HG02588 (cell line): ENCODE measurements at regions not wholly inside any gene's neighbourhood (a gene's known extent, or its start where the extent isn't known, plus 50 kb on each side); places are given as distances from the start of the nearest gene placed in this dataset.

Experiments used
- ATAC-seq: cut with Tn5 transposase; IDR thresholded peaks from one replicate; pipeline ENCODE4 v1.9.1; 2021; ENCODE audit warnings: mild to moderate bottlenecking, moderate library complexity; ENCODE audit not compliant: unreplicated experiment

DNA sequence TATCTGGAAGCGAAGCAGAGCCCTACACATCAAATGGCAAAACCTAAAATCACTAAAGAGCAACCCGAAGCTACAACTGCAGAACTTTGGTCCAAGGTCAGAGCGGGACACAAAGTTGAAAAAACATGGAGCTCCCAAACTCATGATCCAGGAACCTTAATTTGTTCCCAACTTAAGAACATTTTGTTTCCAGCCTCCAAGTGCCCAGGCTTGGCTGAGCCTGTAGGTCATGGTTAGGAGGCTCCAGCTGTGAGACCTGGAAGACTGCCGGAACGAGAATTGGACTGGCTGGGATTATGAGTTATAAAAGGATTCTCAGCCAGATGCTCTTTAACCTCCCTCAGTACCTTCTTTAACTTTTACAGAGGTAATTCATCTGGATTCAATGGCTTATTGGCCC lies 349.1 kb upstream of the DDX53 start:
- no peak for ATAC-seq

DNA sequence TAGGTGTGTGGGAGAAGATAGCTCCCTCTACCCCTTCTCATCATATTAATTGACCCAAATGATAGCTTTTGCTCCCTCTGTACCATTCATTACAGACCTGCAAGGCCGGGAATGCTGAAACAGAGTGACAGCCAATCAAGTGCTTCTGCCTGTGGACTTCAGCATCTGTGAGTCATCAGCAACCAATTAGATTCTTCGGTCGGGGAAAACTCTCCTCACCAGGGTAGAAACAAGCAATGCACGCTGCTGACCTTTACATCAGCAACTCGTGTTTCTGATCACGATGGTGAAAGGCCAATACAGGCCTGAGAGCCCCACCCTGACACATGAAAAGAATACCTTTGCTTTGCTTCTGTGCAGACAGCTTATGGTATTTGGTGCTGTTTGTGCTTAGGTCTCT lies 347.2 kb upstream of the DDX53 start:
- no peak for ATAC-seq

- ATAC-seq = no peak
Measured at GRCh38 chrX:22660756-22661155, 339.0 kb upstream of the DDX53 start.

DNA sequence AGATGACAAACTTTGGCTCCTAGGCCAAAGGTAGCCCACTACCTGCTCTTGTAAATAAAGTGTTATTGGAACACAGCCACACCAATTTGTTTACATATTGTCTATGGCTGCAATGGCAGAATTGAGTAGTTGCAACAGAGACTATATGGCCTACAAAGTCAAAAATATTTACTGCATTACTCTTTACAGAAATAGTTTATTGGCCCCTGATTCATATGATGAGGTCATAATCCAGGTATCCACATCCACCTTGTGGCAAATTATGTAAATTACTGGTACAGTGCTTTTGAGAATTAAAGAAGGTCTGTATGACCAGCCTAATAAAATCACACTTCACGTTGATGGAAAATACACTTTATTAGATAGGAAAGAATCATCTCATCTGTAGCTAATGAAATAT lies 337.0 kb upstream of the DDX53 start:
- no peak for ATAC-seq

DNA sequence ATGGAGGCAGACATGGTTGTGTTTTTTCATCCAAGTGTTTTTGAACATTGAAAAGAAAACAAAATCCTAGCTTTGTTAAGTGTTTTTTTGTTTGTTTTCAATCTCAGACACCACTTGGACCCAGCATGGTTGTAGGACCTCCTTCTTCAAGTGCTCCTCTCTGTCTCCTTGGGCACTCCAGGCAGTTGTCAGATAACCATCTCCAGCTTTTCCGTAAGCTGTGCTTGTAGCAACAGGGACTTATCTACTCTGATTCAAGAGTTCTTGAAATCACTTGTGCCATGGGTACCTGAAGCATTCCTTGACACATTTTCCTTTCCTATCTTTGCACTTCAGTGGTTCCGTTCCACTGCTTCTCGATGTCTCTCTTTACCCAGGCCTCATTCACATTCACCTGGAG lies 334.9 kb upstream of the DDX53 start:
- ATAC-seq = no peak

- no peak for ATAC-seq
Measured at GRCh38 chrX:22665818-22666217, 333.9 kb upstream of the DDX53 start.

DNA sequence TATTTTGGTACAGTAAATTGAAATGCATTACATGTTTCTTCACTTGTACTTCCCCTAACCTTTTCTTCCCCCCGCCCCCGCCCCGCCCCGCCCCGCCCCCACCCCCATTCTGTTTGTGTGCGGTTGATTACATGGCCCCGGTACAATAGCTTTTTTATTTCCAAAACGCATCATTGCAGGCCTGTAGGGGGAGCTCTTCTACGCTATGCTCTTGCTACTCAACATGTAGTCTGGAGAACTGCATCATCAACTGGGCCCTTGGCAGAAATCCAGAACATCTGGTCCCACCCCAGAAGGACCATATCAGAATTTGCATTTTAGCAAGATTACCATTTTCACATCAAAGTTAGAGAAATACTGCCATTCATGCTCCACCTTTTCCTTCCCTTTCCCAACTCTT lies 333.3 kb upstream of the DDX53 start:
- no peak for ATAC-seq

DNA sequence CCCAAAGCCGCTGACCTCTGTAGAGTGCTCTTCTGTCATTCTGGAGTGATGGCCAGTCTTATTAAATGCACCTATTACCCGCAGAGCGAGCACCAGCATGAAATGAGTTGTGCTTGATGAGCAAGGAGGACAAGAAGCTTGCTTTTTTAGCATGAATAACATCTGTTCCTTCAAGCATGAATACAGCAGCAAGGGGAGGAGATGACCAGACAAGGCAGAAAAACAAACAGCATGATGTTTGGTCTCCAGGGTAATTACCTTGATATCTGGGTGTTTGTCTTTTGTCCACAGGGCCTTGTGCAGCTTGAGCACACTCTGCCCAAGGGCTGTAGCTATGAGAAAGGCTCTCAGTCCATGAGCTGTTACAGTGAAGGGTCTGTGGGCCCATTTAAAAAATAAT lies 324.8 kb upstream of the DDX53 start:
- ATAC-seq = no peak

DNA sequence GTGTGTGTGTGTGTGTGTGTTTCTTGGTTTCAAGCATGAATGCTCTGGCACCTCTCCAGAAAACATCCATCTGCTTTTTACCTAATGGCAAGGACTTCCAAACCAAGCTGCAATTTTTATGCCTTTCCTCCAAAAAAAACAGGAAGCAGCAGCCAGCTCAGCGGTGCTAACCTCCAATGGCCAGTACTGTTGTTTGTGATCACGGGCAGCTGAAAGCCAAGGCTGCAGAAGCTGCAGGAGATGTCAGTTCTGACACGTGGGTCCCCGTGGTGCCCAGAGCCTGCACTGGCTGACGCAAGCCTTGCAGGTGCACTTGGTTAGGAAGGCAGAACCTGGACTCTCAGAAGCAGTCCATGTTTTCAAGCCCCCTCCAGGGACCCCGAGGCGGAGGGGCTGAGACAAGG lies 313.6 kb upstream of the DDX53 start:
- ATAC-seq = no peak

DNA sequence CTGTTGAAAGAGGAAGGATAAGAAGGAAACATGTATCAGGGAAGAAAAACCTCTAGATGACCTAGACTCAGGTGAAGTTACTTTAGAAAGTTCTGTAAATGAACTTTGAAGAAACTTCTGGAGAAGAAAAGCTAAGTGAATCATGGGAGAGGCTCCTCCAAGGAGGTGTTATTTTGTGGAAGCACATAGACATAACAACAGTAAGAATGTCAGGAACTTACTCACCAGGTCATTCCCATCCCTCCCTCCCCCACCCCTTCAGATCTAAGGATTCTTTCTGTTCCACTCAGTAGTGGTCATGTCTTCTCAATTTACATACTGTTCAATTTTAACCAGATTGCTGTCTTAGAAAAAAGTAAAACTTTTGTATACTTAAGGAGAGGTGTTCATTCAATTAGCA lies 310.5 kb upstream of the DDX53 start:
- ATAC-seq = no peak

- no peak for ATAC-seq
Measured at GRCh38 chrX:22690116-22690515, 309.6 kb upstream of the DDX53 start.

DNA sequence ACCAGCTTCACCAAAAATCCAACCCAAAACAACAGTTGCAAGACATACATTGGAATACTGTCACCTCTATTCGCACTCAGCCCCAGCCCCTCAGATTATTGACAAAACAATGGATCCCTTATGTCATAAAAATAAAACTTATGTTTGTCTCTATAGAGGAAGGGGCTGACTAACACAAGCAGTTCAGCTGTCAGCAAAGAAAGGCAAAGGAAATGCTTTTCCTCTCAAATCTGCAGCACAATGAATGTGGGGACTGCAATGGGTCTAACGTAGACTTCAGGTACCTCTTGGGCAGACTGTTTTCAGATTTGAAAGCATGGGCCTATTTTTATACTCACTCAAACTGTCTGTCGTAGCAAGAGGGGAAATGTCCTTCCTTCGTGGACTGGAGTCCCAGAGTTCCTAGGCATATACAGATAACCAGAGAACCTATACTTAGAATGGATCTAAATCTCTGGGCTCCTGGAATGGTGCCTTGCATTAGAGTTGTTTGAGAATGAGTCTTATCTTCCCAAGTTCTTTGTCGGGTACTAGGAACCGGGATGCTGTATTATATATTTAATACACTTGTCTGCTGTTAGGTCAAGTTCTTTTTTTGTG lies 307.7 kb upstream of the DDX53 start:
- ATAC-seq = no peak

DNA sequence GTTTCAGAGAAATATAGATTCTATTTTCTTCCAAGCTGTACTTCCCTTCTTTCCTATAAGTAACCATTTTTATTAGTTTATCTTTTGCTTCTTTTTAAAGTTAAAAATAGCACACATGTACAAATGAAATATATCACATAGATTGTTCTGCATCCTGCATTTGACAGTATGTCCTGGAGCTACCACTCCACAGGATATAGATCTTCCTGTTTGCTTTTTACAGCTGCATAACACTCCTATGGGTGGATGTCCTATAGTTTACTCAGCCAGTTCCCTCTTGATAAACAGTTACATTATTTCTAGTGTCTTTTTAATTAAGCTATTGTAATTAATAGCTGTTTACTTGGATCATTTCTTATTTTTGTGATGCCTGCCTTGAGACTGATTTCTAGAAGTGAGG lies 301.6 kb upstream of the DDX53 start:
- no peak for ATAC-seq

DNA sequence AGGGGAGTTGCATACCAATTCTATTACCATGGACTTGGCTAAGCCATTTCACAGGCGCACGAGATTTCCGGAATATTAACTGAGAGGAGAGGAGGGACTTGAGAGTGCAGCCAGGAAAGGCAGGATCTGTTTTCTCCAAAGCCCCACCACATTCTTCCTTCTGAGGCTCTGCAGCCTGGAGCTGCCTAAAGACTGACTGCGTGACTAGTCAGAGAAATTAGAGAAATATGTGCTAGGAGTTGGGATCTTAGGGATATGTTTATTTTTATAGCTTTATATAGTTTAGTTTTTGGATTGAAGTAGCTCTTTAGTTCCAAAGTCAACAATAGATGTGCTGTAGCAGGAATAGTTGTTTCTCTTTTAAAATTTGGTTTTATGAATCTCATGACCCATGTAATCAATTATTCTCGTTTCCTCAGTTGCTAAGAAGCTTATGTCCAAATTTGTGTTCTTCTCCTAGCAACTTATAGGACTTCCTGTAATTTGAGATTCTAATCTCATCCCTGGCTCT lies 300.1 kb upstream of the DDX53 start:
- ATAC-seq = no peak

GRCh38 chrX:22712942-22713341 lies 286.8 kb upstream of the DDX53 start:
- ATAC-seq = no peak

DNA sequence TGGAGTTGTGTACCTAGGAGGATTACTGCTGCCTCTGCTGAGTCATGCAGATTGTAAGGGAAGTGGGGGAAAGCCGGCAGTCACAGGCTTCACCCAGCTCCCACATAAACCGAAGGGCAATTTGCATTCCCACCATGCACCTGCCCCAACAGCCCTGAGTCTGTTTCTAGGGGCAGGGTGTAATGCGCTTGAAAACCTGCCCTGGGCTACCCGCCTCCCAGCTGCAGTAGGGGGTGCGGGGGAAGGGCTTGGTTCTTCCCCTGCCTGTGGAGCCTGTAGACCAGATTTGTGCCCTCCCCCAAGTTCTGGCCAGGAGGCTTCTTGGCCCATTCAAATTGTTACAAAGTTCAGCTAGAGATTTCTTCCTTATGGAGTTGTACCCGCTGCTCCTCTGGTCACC lies 269.2 kb upstream of the DDX53 start:
- no peak for ATAC-seq

- ATAC-seq = no peak
Measured at GRCh38 chrX:22737541-22737940, 262.2 kb upstream of the DDX53 start.

- no peak for ATAC-seq
Measured at GRCh38 chrX:22739276-22739675, 260.5 kb upstream of the DDX53 start.

- ATAC-seq = no peak
Measured at GRCh38 chrX:22740836-22741235, 258.9 kb upstream of the DDX53 start.

GRCh38 chrX:22742174-22742573 lies 257.6 kb upstream of the DDX53 start:
- no peak for ATAC-seq

DNA sequence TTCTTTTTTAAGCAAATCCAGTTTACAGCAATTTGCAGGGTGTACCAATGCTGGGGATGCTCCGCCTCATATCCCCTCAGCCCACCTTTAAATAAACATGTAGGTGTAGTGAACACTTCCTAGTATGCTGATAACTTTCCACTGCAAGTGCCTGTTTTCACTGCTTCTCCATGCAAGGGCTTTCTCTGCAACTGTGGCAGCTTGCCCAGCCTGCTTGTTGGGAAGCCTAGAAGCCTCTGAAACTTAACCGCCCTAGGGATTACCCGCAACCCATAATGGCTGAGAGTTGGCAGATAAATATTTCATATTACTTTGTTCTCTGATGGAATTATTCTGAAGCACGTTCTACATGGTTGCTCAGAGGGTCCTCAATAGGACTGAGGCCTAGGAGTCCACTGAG lies 253.7 kb upstream of the DDX53 start:
- ATAC-seq = no peak

DNA sequence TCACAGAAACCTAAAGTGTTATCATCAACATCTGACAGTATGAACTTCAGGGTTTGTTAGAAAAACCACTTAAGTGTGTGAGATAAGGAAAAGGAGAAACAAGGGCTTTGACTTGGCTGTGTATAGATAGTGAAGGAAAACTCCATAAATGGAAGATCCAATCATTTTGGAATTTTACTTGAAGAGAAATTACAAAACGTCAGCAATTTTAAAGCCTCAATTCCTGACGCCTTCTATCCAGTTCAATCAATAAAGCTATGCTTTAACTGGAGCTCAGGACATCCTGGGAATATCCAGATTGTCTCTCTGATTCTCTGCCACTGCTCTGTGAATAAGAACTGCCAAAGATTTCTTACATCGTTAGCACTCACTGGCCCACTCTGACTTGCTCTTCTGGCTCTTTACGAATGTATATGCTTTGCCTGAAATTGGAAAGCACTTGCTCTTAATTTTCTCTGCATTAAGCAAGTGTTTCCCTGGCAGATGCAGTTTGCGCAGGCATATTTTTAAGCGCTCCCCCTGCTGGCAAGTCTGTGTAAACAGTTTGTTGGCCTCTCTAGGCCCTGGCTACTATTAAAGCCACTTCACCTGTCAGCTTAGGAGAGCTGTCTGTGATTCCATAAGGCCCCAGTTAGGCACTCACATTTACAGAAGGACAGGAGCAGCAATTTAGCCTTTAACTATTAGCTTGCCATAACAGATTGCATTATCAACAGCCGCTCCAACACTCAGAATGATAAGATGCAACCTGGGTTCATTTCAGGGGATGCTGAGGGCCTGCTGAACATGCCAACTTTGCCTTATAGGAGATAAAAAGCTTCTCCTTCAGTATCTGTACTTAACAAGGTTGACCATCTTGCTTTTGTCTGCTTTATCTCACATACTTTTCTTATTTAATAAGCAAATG lies 251.4 kb upstream of the DDX53 start:
- ATAC-seq = peak; percentile 70
